ENCODE measurements at regions not wholly inside any gene's neighbourhood (a gene's known extent, or its start where the extent isn't known, plus 50 kb on each side); places are given as distances from the start of the nearest gene placed in this dataset.

DNA sequence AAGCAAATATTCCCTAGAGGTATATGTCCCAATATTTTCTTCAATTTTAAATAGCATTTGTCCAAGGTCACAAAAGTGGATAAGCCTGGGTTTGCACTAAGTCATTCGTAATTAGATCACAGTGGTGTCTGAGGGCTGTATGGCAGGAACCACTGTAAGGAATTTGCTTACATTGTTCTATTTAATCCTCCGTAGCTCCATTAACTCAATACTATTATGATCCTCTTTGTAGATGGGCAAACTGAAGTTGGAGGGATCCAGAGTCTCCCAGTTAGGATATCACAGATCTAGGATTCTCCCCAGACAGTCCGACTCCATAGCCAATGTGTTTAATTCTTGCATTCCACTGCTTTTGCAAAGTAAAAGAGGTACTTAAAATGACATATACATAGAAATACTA lies 242.7 kb upstream of the DCAF8L1 start:
- TF ChIP-seq FOXJ3 (CRISPR knock-in tag; IDR thresholded peaks at IDR 0.05; ENCODE audit: borderline replicate concordance) (no peak), RELA (CRISPR knock-in tag; IDR thresholded peaks at IDR 0.05; ENCODE audit: borderline replicate concordance) (no peak)
- TF ChIP-seq, protein P1, sequence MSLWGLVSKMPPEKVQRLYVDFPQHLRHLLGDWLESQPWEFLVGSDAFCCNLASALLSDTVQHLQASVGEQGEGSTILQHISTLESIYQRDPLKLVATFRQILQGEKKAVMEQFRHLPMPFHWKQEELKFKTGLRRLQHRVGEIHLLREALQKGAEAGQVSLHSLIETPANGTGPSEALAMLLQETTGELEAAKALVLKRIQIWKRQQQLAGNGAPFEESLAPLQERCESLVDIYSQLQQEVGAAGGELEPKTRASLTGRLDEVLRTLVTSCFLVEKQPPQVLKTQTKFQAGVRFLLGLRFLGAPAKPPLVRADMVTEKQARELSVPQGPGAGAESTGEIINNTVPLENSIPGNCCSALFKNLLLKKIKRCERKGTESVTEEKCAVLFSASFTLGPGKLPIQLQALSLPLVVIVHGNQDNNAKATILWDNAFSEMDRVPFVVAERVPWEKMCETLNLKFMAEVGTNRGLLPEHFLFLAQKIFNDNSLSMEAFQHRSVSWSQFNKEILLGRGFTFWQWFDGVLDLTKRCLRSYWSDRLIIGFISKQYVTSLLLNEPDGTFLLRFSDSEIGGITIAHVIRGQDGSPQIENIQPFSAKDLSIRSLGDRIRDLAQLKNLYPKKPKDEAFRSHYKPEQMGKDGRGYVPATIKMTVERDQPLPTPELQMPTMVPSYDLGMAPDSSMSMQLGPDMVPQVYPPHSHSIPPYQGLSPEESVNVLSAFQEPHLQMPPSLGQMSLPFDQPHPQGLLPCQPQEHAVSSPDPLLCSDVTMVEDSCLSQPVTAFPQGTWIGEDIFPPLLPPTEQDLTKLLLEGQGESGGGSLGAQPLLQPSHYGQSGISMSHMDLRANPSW (CRISPR knock-in tag; conservative IDR thresholded peaks at IDR 0.05; ENCODE audit: low read depth) = no peak
- TF ChIP-seq, protein P2, sequence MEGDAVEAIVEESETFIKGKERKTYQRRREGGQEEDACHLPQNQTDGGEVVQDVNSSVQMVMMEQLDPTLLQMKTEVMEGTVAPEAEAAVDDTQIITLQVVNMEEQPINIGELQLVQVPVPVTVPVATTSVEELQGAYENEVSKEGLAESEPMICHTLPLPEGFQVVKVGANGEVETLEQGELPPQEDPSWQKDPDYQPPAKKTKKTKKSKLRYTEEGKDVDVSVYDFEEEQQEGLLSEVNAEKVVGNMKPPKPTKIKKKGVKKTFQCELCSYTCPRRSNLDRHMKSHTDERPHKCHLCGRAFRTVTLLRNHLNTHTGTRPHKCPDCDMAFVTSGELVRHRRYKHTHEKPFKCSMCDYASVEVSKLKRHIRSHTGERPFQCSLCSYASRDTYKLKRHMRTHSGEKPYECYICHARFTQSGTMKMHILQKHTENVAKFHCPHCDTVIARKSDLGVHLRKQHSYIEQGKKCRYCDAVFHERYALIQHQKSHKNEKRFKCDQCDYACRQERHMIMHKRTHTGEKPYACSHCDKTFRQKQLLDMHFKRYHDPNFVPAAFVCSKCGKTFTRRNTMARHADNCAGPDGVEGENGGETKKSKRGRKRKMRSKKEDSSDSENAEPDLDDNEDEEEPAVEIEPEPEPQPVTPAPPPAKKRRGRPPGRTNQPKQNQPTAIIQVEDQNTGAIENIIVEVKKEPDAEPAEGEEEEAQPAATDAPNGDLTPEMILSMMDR (IDR thresholded peaks at IDR 0.05) = no peak
